ENCODE measurements at regions not wholly inside any gene's neighbourhood (a gene's known extent, or its start where the extent isn't known, plus 50 kb on each side); places are given as distances from the start of the nearest gene placed in this dataset.

- no peak for DNase-seq
Observed at GRCh38 chr1:55957276-55957675, 622.1 kb downstream of the PLPP3 start.

GRCh38 chr1:55955016-55955621, 624.2 kb downstream of the PLPP3 start:
- DNase-seq, result no peak

- no peak for DNase-seq
Observed at GRCh38 chr1:55951291-55951690, 628.1 kb downstream of the PLPP3 start.

- peak; percentile 22 for DNase-seq
Observed at GRCh38 chr1:55947446-55947845, 631.9 kb downstream of the PLPP3 start.

- no peak for DNase-seq
Observed at GRCh38 chr1:55943721-55944435, 635.5 kb downstream of the PLPP3 start.

GRCh38 chr1:55943012-55943411, 636.4 kb downstream of the PLPP3 start:
- no peak for DNase-seq

GRCh38 chr1:55939866-55940265, 639.5 kb downstream of the PLPP3 start:
- DNase-seq, result no peak

GRCh38 chr1:55938861-55939260, 640.5 kb downstream of the PLPP3 start:
- no peak for DNase-seq

GRCh38 chr1:55938376-55938850, 641.0 kb downstream of the PLPP3 start:
- no peak for DNase-seq

- no peak for DNase-seq
Observed at GRCh38 chr1:55937840-55938375, 641.5 kb downstream of the PLPP3 start.

GRCh38 chr1:55935236-55935635, 644.1 kb downstream of the PLPP3 start:
- DNase-seq, result no peak

- no peak for DNase-seq
Observed at GRCh38 chr1:55932402-55932801, 647.0 kb downstream of the PLPP3 start.

GRCh38 chr1:55931081-55931940, 648.1 kb downstream of the PLPP3 start:
- no peak for DNase-seq

- no peak for DNase-seq
Observed at GRCh38 chr1:55929652-55930051, 649.7 kb downstream of the PLPP3 start.

GRCh38 chr1:55928576-55928975, 650.8 kb downstream of the PLPP3 start:
- no peak for DNase-seq

GRCh38 chr1:55927702-55928290, 651.6 kb downstream of the PLPP3 start:
- no peak for DNase-seq

GRCh38 chr1:55926906-55927471, 652.4 kb downstream of the PLPP3 start:
- DNase-seq, result no peak

GRCh38 chr1:55916907-55917306, 662.5 kb downstream of the PLPP3 start:
- DNase-seq, result no peak

GRCh38 chr1:55916481-55916880, 662.9 kb downstream of the PLPP3 start:
- no peak for DNase-seq

- DNase-seq, result no peak
Observed at GRCh38 chr1:55913565-55913964, 665.8 kb downstream of the PLPP3 start.

- DNase-seq, result no peak
Observed at GRCh38 chr1:55912438-55912837, 666.9 kb downstream of the PLPP3 start.

- DNase-seq, result no peak
Observed at GRCh38 chr1:55904541-55904940, 674.8 kb downstream of the PLPP3 start.

GRCh38 chr1:55898181-55898580, 681.2 kb downstream of the PLPP3 start:
- no peak for DNase-seq

All from NCI-H2171 treated with DMSO at 0.1 percent for 48 hours (cell line).